ENCODE measurements at regions not wholly inside any gene's neighbourhood (a gene's known extent, or its start where the extent isn't known, plus 50 kb on each side); places are given as distances from the start of the nearest gene placed in this dataset.

DNA sequence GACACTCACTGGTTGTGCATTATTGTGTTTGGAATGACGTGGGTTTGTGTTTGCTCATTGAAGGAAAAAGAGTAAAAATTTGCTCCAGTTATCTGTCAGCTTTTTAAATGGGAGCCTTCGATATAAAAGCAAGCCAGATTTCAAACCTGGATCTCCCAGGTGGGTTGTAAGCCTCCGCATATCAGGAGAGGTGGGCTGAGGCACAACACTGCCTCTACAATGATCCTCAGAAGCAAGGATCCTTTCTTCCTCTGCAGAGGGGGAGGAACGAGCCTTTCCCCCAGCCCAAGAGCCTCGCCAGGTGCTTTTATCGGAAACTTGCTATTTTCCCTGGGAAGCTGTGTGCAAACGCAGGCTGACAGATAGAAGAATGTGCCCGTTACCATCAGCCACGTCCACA lies 331.0 kb upstream of the MGMT start:
- no peak for DNase-seq

- no peak for DNase-seq
Observed at GRCh38 chr10:129136951-129137350, 330.1 kb upstream of the MGMT start.

- DNase-seq, result no peak
Observed at GRCh38 chr10:129140921-129141885, 325.8 kb upstream of the MGMT start.

- DNase-seq, result no peak
Observed at GRCh38 chr10:129151281-129151680, 315.8 kb upstream of the MGMT start.

GRCh38 chr10:129156406-129156805 lies 310.6 kb upstream of the MGMT start:
- DNase-seq, result no peak

- no peak for DNase-seq
Observed at GRCh38 chr10:129157185-129157584, 309.9 kb upstream of the MGMT start.

DNA sequence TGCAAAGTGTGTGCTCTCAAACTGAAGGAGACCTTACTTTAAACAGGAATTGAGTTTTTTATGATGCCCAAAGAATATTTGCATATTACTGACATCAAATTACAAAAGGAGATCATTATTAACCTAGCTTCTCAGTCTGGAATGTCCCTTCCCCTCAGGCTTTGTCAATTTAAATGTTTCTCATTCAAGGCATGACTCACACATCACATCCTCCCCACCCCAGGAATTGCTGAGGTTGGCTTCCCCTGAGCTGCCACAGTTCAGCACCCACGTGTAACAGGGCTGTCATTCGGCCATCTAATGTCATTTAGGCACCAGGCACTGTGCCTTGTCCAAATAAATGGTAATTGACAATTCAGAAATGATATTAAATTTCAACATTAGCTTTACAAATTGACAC lies 305.9 kb upstream of the MGMT start:
- peak; percentile 44 for DNase-seq

DNA sequence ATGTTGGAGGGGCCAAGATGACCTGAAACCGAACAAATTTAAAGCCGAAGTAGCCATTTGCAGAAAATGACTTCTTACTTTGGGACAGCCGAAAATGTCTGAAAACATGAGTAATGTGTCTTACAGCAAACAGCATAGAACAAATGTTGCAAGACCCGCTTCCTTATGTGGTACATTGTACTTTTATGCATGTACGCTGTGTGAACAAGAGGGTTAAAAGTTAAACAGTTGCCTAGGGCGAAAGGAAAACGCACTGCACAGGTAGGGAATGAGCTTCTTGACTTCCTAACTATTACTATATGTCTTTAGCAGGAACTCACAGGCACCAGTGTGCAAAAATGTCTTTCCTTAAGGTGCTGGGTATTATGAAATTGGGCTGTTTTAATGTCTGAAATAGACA lies 303.5 kb upstream of the MGMT start:
- no peak for DNase-seq

DNA sequence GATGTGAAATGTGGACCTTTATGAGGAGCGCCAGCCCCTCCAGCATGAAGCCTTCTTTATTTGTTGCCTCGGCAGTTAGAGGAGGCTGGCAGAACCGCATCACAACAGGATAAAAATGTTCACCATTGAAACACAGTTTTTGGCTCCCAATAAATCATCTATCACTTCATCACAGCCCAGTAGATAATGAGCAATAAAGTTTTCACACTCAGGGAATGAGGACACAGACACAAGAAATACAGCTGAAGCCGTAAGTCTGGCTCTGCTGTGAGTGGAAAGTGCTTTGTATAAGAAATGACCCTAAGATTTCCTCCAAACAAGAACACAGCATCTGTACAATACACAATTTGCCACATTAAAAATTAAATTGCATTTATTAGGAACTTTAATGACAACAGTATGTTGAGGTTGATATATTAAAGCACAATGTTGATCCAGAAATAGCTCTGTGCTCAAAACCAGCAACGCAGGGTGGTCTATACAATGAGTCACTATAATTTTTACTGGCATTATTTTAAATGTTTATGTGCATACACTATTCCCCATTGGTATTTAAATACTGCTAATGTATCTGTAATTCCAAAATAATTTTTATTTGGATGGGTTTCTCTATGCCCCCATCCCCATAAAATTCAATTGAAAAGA lies 301.8 kb upstream of the MGMT start:
- no peak for DNase-seq

- no peak for DNase-seq
Observed at GRCh38 chr10:129165770-129166169, 301.3 kb upstream of the MGMT start.

GRCh38 chr10:129168660-129169059 lies 298.4 kb upstream of the MGMT start:
- no peak for DNase-seq

DNA sequence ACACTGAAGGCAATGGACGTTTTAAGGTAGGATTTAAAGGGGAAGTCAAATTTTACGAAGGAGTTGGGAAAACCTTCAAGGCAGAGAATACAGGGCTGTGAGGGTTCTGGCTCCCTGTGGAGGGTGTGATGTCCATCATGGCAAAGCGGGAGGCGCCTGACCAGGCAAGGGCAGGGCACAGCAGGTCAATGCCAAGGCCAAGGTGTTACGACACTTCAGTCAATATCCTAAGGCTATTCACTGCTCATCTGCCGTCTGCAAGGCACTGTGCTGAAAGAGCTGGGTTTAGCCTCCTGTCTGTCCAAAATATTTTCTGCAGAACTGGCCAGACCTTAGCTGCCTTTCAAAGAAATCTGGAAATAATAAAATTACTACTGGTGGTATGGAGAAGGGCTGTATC lies 297.9 kb upstream of the MGMT start:
- DNase-seq, result no peak

- DNase-seq, result no peak
Observed at GRCh38 chr10:129170812-129171211, 296.2 kb upstream of the MGMT start.

DNA sequence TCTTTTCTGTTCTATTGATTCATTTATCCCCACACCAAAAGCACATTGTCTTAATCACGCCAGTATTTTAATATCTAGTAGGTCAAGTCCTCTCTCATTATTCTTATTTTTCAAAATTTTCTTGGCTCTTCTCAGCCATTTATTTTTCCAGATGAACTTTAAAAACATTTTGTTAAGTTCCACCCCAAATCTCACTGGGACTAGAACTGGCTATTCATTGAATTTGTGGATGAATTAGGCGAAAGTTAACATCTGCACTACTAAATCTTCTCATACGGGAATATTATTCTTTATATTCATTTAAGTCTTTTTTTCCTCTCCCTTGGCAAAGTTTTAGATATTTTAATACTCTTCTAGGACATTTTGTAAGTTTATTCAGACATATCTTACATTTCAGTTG lies 295.2 kb upstream of the MGMT start:
- no peak for DNase-seq

- no peak for DNase-seq
Observed at GRCh38 chr10:129174232-129175014, 292.6 kb upstream of the MGMT start.

DNA sequence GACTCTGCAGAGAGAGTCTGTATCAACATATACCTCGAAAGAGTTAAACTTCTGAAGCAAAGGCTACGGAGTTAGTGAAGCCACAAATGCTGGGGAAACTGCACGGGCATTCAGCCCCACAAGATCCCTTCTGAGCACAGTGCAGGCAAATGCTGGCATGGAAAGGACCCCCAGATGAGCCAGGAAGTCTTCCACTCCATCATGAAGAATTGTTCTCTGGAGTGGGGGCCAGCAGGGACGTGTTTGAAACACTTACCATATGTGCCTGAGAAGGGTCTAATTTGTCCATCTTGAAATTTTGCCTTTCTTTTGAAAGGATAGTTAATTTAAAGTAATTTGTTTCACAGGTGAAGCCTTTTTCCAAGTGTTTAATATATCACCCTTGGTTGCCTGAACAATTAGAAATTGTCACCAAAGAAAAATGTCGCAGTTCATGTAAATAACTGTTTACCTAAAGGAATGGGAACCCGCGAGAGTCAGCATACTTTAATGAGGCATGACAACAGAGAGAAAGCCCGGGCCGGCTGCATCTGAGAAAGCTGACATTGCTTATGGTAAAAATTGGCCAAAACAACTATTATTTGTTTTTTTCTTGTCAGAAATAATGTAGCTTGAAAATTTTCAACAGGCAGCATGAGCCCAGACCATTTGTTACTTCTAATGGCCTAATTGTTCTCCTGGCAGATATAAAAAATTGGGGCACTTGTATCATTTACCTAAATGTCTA lies 287.6 kb upstream of the MGMT start:
- no peak for DNase-seq

DNA sequence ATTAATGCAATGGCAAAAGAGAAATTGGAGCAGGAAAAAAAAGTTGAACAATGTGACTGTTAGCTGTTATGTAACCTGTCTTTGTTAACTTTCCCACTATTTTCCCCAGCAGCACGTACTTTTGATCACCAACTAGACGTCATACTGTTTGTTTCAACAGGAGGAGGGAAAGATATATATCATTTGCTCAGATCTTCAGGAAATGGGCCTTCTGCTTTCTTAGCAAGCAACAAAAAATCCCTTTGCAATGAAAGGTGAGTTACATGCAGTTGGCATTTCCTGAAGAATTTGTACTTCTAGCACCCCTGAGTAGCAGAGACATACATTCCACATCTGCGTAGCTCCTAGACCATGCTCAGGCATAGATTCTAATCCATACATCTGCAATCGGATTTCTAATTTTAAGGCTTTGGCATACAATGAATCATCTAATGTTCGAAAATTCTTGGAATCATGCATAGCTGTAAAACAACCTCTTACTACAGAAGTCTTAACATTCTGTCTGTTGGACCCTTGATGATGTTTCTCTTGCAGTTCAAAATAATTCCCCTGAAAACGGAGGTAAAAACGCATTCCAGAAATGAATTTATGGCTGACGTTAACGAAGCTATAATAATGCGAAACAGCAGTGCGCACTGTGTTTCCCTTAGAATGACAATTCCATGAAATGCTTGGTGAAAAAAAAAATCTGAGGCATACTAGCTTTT lies 286.9 kb upstream of the MGMT start:
- no peak for DNase-seq

DNA sequence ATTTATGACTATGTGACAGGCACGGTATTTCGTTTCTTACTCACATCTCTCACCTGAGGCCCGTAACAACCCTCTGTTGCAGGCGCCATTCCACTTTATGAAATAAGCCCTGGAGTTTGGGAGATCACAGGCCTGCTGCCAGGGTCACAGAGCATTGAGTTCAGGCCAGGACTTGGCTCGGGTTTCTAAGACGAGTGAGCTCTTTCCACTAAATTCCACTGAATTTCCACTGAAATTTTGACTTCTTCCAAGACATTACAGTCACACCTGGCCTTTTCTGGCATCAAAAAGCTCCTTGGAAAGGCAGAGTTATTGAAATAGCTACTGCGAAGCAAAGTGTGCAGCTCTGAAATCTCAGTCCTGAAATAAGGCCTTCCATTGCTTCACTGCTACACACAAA lies 282.8 kb upstream of the MGMT start:
- DNase-seq, result no peak

GRCh38 chr10:129187331-129187730 lies 279.7 kb upstream of the MGMT start:
- no peak for DNase-seq

DNA sequence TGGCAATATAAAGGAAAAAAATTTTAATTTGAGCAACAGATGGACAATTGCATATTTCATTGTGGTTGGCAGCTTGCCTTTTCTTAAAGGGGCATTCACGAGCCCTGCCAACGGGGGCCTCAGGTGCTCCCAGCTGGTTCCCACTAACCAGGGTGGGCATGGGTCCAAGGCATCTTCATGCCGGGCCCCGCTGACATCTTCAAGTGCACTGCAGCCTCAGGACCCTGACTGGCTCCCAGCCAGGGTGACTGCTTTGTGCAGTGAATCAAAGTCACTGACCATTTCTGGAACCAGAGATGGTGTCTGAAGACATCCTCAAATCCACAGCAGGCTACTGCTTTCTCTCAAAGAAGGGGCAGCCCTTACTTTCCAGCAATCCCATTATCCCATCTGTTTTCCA lies 275.2 kb upstream of the MGMT start:
- DNase-seq, result no peak

DNA sequence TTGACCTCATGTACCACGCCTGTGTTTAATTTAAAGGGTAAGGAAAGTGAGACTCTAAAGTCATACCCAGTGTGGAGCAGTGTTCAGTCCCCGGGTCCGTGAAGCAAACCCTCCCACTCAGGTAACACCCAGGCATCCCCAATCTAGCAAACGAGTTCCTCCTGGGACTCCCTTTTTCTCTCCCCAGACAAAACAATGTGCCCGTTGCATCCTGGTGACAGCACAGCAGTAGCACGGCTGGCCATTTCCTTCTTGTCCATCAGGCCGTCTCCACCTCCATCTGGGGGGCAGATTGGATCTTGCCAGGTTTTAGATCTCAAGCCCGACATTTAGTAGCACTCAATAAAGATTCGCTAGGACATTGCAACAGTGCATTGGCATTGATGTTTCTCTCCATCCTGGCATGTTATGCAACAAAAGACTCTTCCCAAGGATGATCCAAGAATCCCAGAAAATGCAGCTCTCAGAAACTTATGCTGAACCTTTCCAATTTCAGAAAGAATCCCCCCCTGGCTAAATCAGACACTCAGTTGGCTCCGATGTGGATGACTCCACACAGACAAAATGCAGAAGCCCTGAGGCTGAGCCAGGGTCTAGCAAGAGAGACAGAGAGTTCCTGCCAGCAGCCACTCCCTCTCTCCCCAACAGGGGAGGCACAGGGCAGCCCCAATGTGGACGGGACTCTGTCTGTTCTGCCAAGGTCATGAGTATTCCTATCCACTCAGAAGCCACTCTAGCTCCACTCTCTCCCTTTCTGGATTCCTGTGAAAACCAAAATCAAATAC lies 274.5 kb upstream of the MGMT start:
- peak; percentile 40 for DNase-seq
